ENCODE measurements at regions not wholly inside any gene's neighbourhood (a gene's known extent, or its start where the extent isn't known, plus 50 kb on each side); places are given as distances from the start of the nearest gene placed in this dataset.
"Not testable (repeated sequence)": the region's sequence is repeated elsewhere in the genome, so short reads cannot be mapped to it uniquely, and the experiment has no call there.

DNA sequence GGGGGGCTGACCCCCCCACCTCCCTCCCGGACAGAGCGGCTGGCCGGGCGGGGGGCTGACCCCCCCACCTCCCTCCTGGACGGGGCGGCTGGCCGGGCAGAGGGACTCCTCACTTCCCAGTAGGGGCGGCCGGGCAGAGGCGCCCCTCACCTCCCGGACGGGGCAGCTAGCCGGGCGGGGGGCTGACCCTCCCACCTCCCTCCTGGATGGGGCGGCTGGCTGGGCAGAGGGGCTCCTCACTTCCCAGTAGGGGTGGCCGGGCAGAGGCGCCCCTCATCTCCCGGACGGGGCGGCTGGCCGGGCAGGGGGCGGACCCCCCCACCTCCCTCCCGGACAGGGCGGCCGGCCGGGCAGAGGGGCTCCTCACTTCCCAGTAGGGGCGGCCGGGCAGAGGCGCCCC lies 234.3 kb upstream of the VCX start:
- not testable (repeated sequence) for H3K4me1 ChIP-seq (replicated peaks); DNase-seq (ENCODE audit: low read depth in 1 of 2, low spot score in 2 of 2); H3K36me3 ChIP-seq; H3K4me3 ChIP-seq; H3K9me3 ChIP-seq (replicated peaks); H3K27me3 ChIP-seq (replicated peaks); H3K27ac ChIP-seq

DNA sequence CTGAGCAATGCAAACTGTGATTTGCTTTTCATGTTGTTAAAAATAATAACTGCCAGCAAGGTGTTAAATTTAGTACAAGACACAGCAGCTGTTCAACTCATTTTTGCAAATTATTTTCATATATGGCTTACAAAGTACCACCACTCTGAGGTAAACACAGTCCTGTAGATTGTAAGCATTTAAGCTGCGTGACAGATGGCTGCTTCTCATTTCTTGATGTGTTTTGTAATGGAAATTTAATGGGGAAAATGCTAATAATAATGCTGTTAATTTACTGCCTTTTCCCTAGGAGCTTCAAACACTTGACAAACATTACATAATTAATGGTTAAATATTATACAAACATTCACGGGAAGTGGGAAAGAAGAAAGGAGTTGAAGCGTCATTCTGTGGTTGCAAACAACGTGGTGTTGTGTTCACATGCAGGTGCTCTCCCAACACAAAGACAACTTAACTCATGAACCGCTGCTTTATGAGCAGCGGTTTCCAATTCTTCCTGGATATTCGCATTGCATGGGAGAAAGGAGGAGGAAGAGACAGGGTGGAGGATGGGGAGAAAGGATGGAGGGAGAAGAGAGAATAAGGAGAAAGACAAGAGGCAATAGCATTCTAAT lies 236.8 kb upstream of the VCX start:
- DNase-seq (ENCODE audit: low read depth in 1 of 2, low spot score in 2 of 2), result no peak

DNA sequence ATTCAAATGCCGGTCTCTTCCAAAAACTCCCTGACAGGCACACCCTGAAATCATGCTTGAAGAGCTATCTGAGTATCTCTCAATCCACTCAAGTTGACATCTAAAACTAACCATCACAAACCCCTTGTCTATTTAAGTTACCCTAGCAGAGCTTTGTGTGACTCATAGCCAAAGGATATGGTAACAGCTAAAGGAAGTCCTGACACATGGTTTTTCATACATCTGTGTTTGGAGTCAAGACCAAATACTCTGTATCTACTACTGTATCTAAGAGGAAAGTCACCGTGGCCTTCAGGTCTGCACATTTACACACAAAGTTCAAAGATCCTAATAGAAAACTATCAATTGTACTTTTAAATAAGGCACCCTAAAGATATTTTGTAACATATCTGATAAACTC lies 239.6 kb upstream of the VCX start:
- H3K27ac ChIP-seq, result no peak overlapping the region
- no peaks in the 10 kb centered on the region for H3K9me3 ChIP-seq (replicated peaks)
- H3K4me1 ChIP-seq (replicated peaks), result no peaks in the 10 kb centered on the region
- H3K27me3 ChIP-seq (replicated peaks), result no peaks in the 10 kb centered on the region
- no peak overlapping the region for H3K4me3 ChIP-seq
- H3K36me3 ChIP-seq, result no peaks in the 10 kb centered on the region
- DNase-seq (ENCODE audit: low read depth in 1 of 2, low spot score in 2 of 2), result no peak

More for the DNA sequence above, 236.8 kb upstream of the VCX start:
- Histone ChIP-seq H3K9me3 (replicated peaks) (no peaks in the 10 kb centered on the region), H3K27ac (no peak overlapping the region), H3K27me3 (replicated peaks) (no peaks in the 10 kb centered on the region), H3K4me3 (no peak overlapping the region), H3K4me1 (replicated peaks) (no peaks in the 10 kb centered on the region), H3K36me3 (no peaks in the 10 kb centered on the region)

GRCh38 chrX:7596822-7597221 lies 246.1 kb upstream of the VCX start:
- no peak overlapping the region for H3K27ac ChIP-seq
- DNase-seq (ENCODE audit: low read depth in 1 of 2, low spot score in 2 of 2), result no peak
- no peak overlapping the region for H3K4me3 ChIP-seq
- H3K4me1 ChIP-seq (replicated peaks), result no peaks in the 10 kb centered on the region
- no peaks in the 10 kb centered on the region for H3K9me3 ChIP-seq (replicated peaks)
- no peaks in the 10 kb centered on the region for H3K27me3 ChIP-seq (replicated peaks)
- H3K36me3 ChIP-seq, result no peaks in the 10 kb centered on the region

DNA sequence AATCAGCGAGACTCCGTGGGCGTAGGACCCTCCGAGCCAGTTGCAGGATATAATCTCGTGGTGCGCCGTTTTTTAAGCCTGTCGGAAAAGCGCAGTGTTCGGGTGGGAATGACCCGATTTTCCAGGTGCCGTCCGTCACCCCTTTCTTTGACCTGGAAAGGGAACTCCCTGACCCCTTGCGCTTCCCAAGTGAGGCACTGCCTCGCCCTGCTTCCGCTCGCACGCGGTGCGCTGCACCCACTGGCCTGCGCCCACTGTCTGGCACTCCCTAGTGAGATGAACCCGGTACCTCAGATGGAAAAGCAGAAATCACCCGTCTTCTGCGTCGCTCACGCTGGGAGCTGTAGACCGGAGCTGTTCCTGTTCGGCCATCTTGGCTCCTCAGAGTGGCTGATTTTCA lies 249.6 kb upstream of the VCX start:
- H3K27ac ChIP-seq; H3K36me3 ChIP-seq; H3K27me3 ChIP-seq (replicated peaks); H3K9me3 ChIP-seq (replicated peaks); H3K4me3 ChIP-seq; H3K4me1 ChIP-seq (replicated peaks); DNase-seq (ENCODE audit: low read depth in 1 of 2, low spot score in 2 of 2): not testable (repeated sequence)

DNA sequence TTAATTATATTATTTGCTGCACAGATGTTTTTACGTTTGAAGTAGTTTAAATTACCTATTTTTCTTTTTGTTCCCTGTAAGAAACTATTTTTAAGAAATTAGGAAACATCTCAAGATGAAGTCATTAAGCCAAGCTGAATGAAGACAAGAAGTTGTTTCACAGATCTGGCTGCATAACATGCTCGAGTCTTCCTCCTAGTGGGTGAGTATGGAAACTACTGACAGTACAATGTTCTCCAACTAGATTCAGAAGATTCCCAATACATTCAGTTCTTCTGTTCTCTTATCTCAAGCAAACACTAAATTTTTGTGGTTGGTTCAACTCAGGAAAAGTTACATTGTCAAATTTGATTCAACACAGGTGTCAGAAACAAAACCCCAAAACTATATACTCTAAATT lies 256.8 kb upstream of the VCX start:
- DNase-seq (ENCODE audit: low read depth in 1 of 2, low spot score in 2 of 2), result no peak
- Histone ChIP-seq H3K9me3 (replicated peaks) (no peaks in the 10 kb centered on the region), H3K36me3 (no peaks in the 10 kb centered on the region), H3K27ac (no peak overlapping the region), H3K27me3 (replicated peaks) (no peaks in the 10 kb centered on the region), H3K4me3 (no peak overlapping the region), H3K4me1 (replicated peaks) (no peaks in the 10 kb centered on the region)

DNA sequence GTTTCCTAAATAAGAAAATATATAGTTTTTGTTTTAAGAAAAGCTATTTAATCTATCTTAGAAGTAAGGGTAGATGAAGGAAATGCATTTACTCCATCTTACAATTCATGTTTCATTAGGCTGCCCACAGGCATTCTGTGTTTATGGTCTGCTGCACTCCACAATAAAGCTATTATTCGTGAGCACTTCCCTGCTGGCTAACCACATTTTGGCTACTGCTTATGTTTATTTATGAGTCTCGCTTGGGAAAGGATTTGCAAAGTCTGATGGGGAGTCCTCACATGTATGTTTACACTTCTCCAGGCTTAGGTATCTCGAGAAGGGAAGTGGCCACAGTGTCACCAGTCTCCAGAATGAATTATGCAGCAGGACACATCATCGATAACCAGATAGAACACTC lies 260.8 kb upstream of the VCX start:
- Histone ChIP-seq H3K27ac (no peak overlapping the region), H3K27me3 (replicated peaks) (no peaks in the 10 kb centered on the region), H3K36me3 (no peaks in the 10 kb centered on the region), H3K9me3 (replicated peaks) (no peaks in the 10 kb centered on the region), H3K4me3 (no peak overlapping the region), H3K4me1 (replicated peaks) (no peaks in the 10 kb centered on the region)
- DNase-seq (ENCODE audit: low read depth in 1 of 2, low spot score in 2 of 2), result no peak

DNA sequence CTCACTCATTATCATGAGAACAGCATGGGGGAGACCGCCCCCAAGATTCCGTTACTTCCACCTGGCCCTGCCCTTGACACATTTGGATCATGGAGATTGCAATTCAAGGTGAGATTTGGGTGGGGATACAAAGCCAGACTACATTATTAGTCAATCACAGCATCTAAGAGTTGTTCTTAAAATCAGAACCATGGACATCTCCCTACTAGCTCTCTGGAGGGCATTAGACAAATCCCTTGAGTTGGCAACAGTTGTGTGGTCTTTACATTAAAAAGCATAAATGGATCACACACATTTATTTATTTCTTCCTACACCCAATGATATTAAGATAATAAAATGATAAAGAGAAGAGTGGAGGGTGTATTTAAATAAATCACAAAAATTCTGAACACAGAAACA lies 262.8 kb upstream of the VCX start:
- Histone ChIP-seq H3K27ac (no peak overlapping the region), H3K4me1 (replicated peaks) (no peaks in the 10 kb centered on the region), H3K9me3 (replicated peaks) (no peaks in the 10 kb centered on the region), H3K4me3 (no peak overlapping the region), H3K36me3 (no peaks in the 10 kb centered on the region), H3K27me3 (replicated peaks) (no peaks in the 10 kb centered on the region)
- no peak for DNase-seq (ENCODE audit: low read depth in 1 of 2, low spot score in 2 of 2)

DNA sequence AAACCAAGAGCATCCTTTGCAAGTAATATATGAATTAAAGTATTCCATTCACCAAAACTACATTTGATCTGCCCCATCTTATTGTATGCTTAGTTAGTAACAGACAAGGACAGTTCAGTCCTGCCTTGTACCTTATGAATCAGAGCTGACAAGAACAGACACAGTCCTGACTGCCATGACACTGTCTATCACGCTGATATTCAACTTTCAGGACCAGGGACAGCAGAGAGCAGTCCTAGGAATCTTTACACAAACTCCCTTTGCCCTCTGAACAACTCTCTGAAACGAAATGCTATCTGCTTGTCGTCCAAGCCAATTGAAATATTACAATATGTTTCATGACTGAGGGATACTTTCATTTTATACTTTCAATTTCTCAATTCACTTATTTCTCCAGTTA lies 268.6 kb upstream of the VCX start:
- H3K4me3 ChIP-seq, result no peak overlapping the region
- H3K4me1 ChIP-seq (replicated peaks), result no peaks in the 10 kb centered on the region
- no peaks in the 10 kb centered on the region for H3K9me3 ChIP-seq (replicated peaks)
- H3K27me3 ChIP-seq (replicated peaks), result no peaks in the 10 kb centered on the region
- H3K27ac ChIP-seq, result no peak overlapping the region
- DNase-seq (ENCODE audit: low read depth in 1 of 2, low spot score in 2 of 2), result no peak
- no peaks in the 10 kb centered on the region for H3K36me3 ChIP-seq

GRCh38 chrX:7570432-7571029 lies 272.4 kb upstream of the VCX start:
- DNase-seq (ENCODE audit: low read depth in 1 of 2, low spot score in 2 of 2), result no peak
- Histone ChIP-seq H3K4me1 (replicated peaks) (no peaks in the 10 kb centered on the region), H3K4me3 (no peak overlapping the region)

DNA sequence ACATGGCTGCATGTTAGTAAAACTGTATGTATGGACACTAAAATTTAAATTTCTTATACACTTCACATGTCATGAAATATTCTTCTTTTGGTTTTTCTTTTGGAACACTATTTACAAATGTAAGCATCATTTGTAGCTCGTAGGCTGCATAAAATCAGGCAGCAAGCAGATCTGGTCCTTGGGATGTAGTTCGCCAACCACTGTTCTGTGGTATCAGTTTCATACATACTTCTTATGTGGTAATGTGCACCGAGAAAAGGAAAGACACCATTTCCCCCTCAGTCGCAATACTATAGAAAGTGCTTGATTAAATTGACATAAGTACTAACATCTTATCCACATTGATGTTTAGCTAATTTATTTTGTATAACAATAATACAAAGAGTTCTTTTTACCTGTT lies 274.4 kb upstream of the VCX start:
- Histone ChIP-seq H3K4me3 (no peak overlapping the region), H3K36me3 (no peaks in the 10 kb centered on the region), H3K27me3 (replicated peaks) (no peaks in the 10 kb centered on the region), H3K9me3 (replicated peaks) (no peaks in the 10 kb centered on the region), H3K4me1 (replicated peaks) (no peaks in the 10 kb centered on the region), H3K27ac (no peak overlapping the region)
- no peak for DNase-seq (ENCODE audit: low read depth in 1 of 2, low spot score in 2 of 2)

More at GRCh38 chrX:7570432-7571029, 272.4 kb upstream of the VCX start:
- H3K9me3 ChIP-seq (replicated peaks), result no peaks in the 10 kb centered on the region
- no peaks in the 10 kb centered on the region for H3K36me3 ChIP-seq
- H3K27ac ChIP-seq, result no peak overlapping the region
- H3K27me3 ChIP-seq (replicated peaks), result no peaks in the 10 kb centered on the region

- Histone ChIP-seq H3K27ac (no peak overlapping the region), H3K9me3 (replicated peaks) (no peaks in the 10 kb centered on the region), H3K4me3 (no peak overlapping the region), H3K36me3 (no peaks in the 10 kb centered on the region), H3K27me3 (replicated peaks) (no peaks in the 10 kb centered on the region), H3K4me1 (replicated peaks) (no peaks in the 10 kb centered on the region)
- DNase-seq (ENCODE audit: low read depth in 1 of 2, low spot score in 2 of 2), result no peak
Measured at GRCh38 chrX:7568130-7568529, 274.8 kb upstream of the VCX start.

GRCh38 chrX:7552760-7553159 lies 290.2 kb upstream of the VCX start:
- Histone ChIP-seq H3K4me3 (no peak overlapping the region), H3K36me3 (no peaks in the 10 kb centered on the region), H3K27me3 (replicated peaks) (no peaks in the 10 kb centered on the region), H3K27ac (no peak overlapping the region), H3K4me1 (replicated peaks) (no peaks in the 10 kb centered on the region), H3K9me3 (replicated peaks) (no peaks in the 10 kb centered on the region)
- DNase-seq (ENCODE audit: low read depth in 1 of 2, low spot score in 2 of 2), result no peak

DNA sequence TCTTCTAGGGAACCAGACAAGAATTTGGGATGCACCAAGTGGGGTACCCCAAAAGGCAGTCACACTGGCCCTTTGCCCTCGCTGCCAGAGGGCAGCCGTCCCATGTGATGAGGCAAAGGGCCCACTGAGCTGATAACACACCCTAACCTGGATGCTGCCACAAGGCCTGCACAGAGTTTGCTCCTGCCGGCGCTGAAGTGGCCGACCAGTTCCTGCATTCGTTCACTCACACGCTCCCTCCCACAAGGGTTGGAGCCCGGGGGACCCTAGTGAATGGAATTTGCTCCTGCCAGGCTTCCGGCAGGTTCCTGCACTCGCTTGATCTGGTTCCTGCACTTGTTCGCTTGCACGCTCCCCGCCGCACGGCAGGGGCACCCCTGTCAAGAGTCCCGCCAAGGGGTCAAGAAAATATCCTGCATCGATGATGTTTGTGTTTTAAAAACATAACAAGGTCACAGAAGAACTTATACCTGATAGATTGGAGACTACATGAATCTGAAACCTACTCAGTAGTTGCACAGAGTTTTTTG lies 296.4 kb upstream of the VCX start:
- no peak overlapping the region for H3K27ac ChIP-seq
- H3K4me1 ChIP-seq (replicated peaks), result no peaks in the 10 kb centered on the region
- no peaks in the 10 kb centered on the region for H3K9me3 ChIP-seq (replicated peaks)
- H3K27me3 ChIP-seq (replicated peaks), result no peaks in the 10 kb centered on the region
- H3K4me3 ChIP-seq, result no peak overlapping the region
- H3K36me3 ChIP-seq, result no peaks in the 10 kb centered on the region
- DNase-seq (ENCODE audit: low read depth in 1 of 2, low spot score in 2 of 2), result no peak

GRCh38 chrX:7545564-7545963 lies 297.4 kb upstream of the VCX start:
- DNase-seq (ENCODE audit: low read depth in 1 of 2, low spot score in 2 of 2), result no peak
- no peak overlapping the region for H3K27ac ChIP-seq
- no peaks in the 10 kb centered on the region for H3K36me3 ChIP-seq
- no peaks in the 10 kb centered on the region for H3K4me1 ChIP-seq (replicated peaks)
- H3K27me3 ChIP-seq (replicated peaks), result no peaks in the 10 kb centered on the region
- H3K9me3 ChIP-seq (replicated peaks), result no peaks in the 10 kb centered on the region
- H3K4me3 ChIP-seq, result no peak overlapping the region

All from SJSA1 (cell line).